Activated naive CD4-positive, alpha-beta T cell treated with anti-CD3 and anti-CD28 coated beads for 36 hours (primary cell): ENCODE measurements at regions not wholly inside any gene's neighbourhood (a gene's known extent, or its start where the extent isn't known, plus 50 kb on each side); places are given as distances from the start of the nearest gene placed in this dataset.
"Not testable (repeated sequence)": the region's sequence is repeated elsewhere in the genome, so short reads cannot be mapped to it uniquely, and the experiment has no call there.

Source experiments
- CTCF ChIA-PET: fragments of 350-600 bp; sonication (Branson Sonifier 250); formaldehyde crosslinking; loops from one replicate; lab custom pipeline; 2021; ENCODE audit warnings: antibody characterized with exemption; lab: Charles Lee
- DNase-seq: peaks from one replicate; pipeline ENCODE4 v3.0.0-alpha.2; 2020
- H3K27ac Mint-ChIP-seq: one replicate; pipeline ENCODE4 v1.8.0; 2021; ENCODE audit warnings: mild to moderate bottlenecking, mixed read lengths
- H3K27me3 Mint-ChIP-seq: one replicate; pipeline ENCODE4 v1.8.0; 2021; ENCODE audit warnings: low read depth, mixed read lengths
- H3K36me3 Mint-ChIP-seq: one replicate; pipeline ENCODE4 v1.8.0; 2021; ENCODE audit warnings: low read depth, mixed read lengths
- H3K4me1 Mint-ChIP-seq: one replicate; pipeline ENCODE4 v1.8.0; 2021; ENCODE audit warnings: low read depth, mixed read lengths
- H3K4me3 Mint-ChIP-seq: one replicate; pipeline ENCODE4 v1.8.0; 2021; ENCODE audit warnings: mild to moderate bottlenecking, moderate library complexity, mixed read lengths
- H3K9me3 Mint-ChIP-seq: one replicate; pipeline ENCODE4 v1.8.0; 2021; ENCODE audit warnings: mixed read lengths
- intact Hi-C: fragments of 100-400 bp; cut with micrococcal nuclease; formaldehyde crosslinking; loops from one replicate; pipeline ENCODE4 v1.15.1; 2023

GRCh38 chr2:66186537-66186936 is 248.4 kb upstream of the MEIS1 start:
- Mint-ChIP-seq H3K27me3 (no peaks in the 10 kb centered on the region), H3K4me3 (no peak overlapping the region), H3K27ac (no peak overlapping the region), H3K9me3 (peaks cover 4% of the 10 kb centered on the region), H3K36me3 (no peaks in the 10 kb centered on the region), H3K4me1 (no peaks in the 10 kb centered on the region)
- DNase-seq = no peak
- CTCF ChIA-PET = no interaction called here
- intact Hi-C loops = no loop called here

GRCh38 chr2:66185497-66186054 is 249.3 kb upstream of the MEIS1 start:
- no peaks in the 10 kb centered on the region for H3K27me3 Mint-ChIP-seq
- H3K36me3 Mint-ChIP-seq = no peaks in the 10 kb centered on the region
- intact Hi-C loops = no loop called here
- CTCF ChIA-PET = no interaction called here
- no peak overlapping the region for H3K4me3 Mint-ChIP-seq
- no peak overlapping the region for H3K27ac Mint-ChIP-seq
- H3K4me1 Mint-ChIP-seq = no peaks in the 10 kb centered on the region
- H3K9me3 Mint-ChIP-seq = peaks cover 4% of the 10 kb centered on the region
- DNase-seq = no peak

- H3K4me3 Mint-ChIP-seq, DNase-seq, intact Hi-C loops, H3K36me3 Mint-ChIP-seq, H3K4me1 Mint-ChIP-seq, H3K9me3 Mint-ChIP-seq, CTCF ChIA-PET, H3K27ac Mint-ChIP-seq, H3K27me3 Mint-ChIP-seq: not testable (repeated sequence)
Observed at GRCh38 chr2:66177128-66177796, 257.7 kb upstream of the MEIS1 start.

GRCh38 chr2:66174491-66174890 is 260.4 kb upstream of the MEIS1 start:
- H3K9me3 Mint-ChIP-seq = peaks cover 1% of the 10 kb centered on the region
- no peak overlapping the region for H3K27ac Mint-ChIP-seq
- no peaks in the 10 kb centered on the region for H3K27me3 Mint-ChIP-seq
- intact Hi-C loops = no loop called here
- H3K36me3 Mint-ChIP-seq = no peaks in the 10 kb centered on the region
- no peaks in the 10 kb centered on the region for H3K4me1 Mint-ChIP-seq
- no peak for DNase-seq
- H3K4me3 Mint-ChIP-seq = no peak overlapping the region
- CTCF ChIA-PET = no interaction called here

GRCh38 chr2:66173645-66174044 is 261.3 kb upstream of the MEIS1 start:
- Mint-ChIP-seq H3K27me3 (no peaks in the 10 kb centered on the region), H3K36me3 (no peaks in the 10 kb centered on the region), H3K27ac (no peak overlapping the region), H3K9me3 (peaks cover 1% of the 10 kb centered on the region), H3K4me3 (no peak overlapping the region), H3K4me1 (no peaks in the 10 kb centered on the region)
- intact Hi-C loops = no loop called here
- CTCF ChIA-PET = no interaction called here
- no peak for DNase-seq

GRCh38 chr2:66171530-66171929 is 263.4 kb upstream of the MEIS1 start:
- H3K4me1 Mint-ChIP-seq = no peaks in the 10 kb centered on the region
- CTCF ChIA-PET = no interaction called here
- no peak overlapping the region for H3K4me3 Mint-ChIP-seq
- no peak overlapping the region for H3K27ac Mint-ChIP-seq
- intact Hi-C loops = no loop called here
- H3K9me3 Mint-ChIP-seq = no peaks in the 10 kb centered on the region
- DNase-seq = no peak
- H3K27me3 Mint-ChIP-seq = no peaks in the 10 kb centered on the region
- H3K36me3 Mint-ChIP-seq = no peaks in the 10 kb centered on the region

DNA sequence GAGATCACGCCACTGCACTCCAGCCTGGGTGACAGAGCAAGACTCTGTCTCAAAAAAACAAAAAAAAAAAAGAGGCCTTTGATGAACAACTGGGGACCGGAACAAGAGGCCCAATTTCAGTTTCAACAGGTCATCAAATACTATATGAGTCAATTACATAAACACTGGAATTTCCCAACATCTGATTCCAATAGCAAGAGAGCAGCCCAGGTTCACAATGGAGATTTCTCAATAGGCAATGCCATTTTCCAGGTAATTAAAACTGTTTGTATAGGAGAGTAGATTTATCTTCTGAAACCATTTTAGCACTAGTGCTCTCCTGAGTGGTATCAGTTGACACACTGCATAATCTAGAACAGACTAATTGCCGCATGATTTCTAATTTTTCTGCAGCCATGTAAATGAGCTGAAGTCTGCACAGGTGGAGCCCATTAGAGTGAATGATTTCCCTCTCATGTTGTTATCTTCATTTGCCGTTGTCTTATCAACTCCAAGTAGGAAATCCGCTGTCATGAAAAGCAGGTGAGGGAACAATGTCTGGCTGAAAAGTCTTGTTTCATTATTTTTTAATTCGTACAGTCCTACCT is 264.1 kb upstream of the MEIS1 start:
- Mint-ChIP-seq H3K27me3 (no peaks in the 10 kb centered on the region), H3K4me3 (no peak overlapping the region), H3K27ac (no peak overlapping the region), H3K36me3 (no peaks in the 10 kb centered on the region), H3K9me3 (no peaks in the 10 kb centered on the region), H3K4me1 (no peaks in the 10 kb centered on the region)
- CTCF ChIA-PET = no interaction called here
- DNase-seq = no peak
- intact Hi-C loops = no loop called here

DNA sequence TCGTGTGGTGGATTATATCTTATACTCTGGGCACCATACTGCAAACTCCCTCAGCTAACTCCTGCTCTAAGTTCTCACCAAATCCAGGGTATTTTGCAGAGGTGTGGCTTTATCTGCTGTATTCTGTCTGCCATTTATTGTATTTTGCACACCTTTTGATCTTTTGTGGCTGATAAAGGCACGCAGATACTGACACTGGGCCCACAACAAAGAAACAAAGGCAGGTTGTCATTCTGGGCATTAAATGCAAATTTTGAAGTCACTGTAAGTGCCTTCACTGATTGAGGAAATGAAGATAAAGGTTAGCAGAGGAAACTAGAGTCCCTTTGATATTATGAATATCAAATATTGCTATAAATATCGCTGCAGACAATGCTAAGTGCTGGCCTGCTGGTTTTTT is 265.8 kb upstream of the MEIS1 start:
- no peak overlapping the region for H3K27ac Mint-ChIP-seq
- no peaks in the 10 kb centered on the region for H3K27me3 Mint-ChIP-seq
- CTCF ChIA-PET = no interaction called here
- no peak overlapping the region for H3K4me3 Mint-ChIP-seq
- H3K4me1 Mint-ChIP-seq = no peaks in the 10 kb centered on the region
- intact Hi-C loops = no loop called here
- H3K36me3 Mint-ChIP-seq = no peaks in the 10 kb centered on the region
- no peak for DNase-seq
- H3K9me3 Mint-ChIP-seq = no peaks in the 10 kb centered on the region

DNA sequence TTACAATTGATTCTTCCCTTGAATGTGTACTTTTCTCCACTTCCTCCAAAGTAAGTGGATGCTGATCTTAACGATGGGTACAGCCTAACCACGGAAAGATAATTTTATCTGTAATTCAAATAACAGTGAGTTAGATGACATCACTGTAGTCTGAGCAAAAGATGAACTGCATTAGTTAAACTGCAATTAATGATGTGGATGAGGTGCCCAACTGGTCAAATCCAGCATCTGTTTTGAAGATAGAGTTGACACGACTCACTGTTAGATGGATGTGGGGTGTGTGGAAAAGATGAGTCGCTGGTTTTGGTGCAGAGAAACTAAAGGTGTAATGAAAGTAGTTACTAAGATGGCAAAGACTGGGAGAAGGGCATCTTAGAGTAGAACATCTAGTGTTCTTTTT is 270.5 kb upstream of the MEIS1 start:
- Mint-ChIP-seq H3K4me3 (no peak overlapping the region), H3K4me1 (no peaks in the 10 kb centered on the region), H3K36me3 (no peaks in the 10 kb centered on the region), H3K27me3 (no peaks in the 10 kb centered on the region), H3K27ac (no peak overlapping the region), H3K9me3 (no peaks in the 10 kb centered on the region)
- CTCF ChIA-PET = no interaction called here
- intact Hi-C loops = no loop called here
- no peak for DNase-seq

DNA sequence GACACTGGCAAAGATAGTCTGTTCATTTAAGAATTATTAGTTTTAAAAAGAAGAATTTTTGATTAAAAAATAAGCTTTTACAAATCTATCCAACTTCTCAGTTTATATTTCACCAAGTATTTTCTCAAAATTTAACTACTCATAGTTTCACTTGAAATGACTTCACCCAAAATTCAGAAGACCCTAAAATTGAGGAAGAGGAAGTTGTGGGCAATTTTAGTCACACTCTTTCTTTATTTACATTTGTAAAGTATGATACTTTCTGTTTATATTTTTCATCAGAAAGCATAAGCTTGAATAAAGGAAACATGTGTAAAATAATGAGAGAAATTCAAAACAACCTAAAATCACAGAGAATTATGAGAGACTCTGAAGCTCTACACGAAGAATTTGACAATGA is 278.8 kb upstream of the MEIS1 start:
- peaks cover 24% of the 10 kb centered on the region for H3K9me3 Mint-ChIP-seq
- no peak overlapping the region for H3K4me3 Mint-ChIP-seq
- DNase-seq = no peak
- CTCF ChIA-PET = no interaction called here
- intact Hi-C loops = no loop called here
- no peak overlapping the region for H3K27ac Mint-ChIP-seq
- H3K36me3 Mint-ChIP-seq = peaks cover 1% of the 10 kb centered on the region
- H3K4me1 Mint-ChIP-seq = no peaks in the 10 kb centered on the region
- H3K27me3 Mint-ChIP-seq = no peaks in the 10 kb centered on the region

DNA sequence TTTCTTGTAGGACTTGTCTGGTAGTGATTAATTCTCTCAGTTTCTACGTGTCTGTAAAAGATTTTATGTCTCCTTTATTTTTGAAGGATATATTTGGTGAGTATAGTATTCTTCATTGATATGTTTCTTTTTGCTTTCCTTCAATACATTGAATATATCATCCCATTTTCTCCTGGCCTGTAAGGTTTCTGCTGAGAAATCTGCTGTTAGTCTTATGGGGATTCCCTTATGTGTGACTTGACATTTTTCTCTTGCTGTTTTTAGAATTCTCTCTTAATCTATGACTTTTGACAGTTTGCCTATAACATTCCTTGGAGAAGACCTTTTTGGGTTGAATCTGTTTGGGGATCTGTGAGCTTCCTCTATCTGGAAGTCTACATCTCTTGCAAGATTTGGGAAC is 281.0 kb upstream of the MEIS1 start:
- H3K36me3 Mint-ChIP-seq = peaks cover 1% of the 10 kb centered on the region
- H3K4me3 Mint-ChIP-seq = no peak overlapping the region
- H3K27me3 Mint-ChIP-seq = no peaks in the 10 kb centered on the region
- peaks cover 29% of the 10 kb centered on the region for H3K9me3 Mint-ChIP-seq
- H3K27ac Mint-ChIP-seq = no peak overlapping the region
- no peaks in the 10 kb centered on the region for H3K4me1 Mint-ChIP-seq
- intact Hi-C loops = no loop called here
- no peak for DNase-seq
- CTCF ChIA-PET = no interaction called here

DNA sequence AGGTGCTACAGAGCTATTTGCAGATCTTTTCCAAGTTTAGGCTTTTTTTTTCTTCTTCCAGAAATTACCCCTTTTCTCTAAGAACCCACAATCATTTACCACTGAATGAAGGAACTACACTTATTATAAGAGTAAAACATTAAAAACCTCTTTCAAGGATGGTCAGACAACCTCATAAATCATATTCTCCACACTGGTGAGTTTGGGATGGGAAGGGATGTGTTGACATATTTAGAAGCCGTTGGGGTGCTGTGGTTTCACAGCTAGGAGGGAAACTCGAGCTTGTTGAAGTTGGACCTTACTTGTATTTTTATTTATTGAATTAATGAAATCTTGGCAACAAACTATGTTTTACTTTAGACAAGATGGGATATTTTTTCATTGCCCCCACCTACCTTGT is 289.4 kb upstream of the MEIS1 start:
- intact Hi-C loops = no loop called here
- Mint-ChIP-seq H3K4me3 (no peak overlapping the region), H3K36me3 (no peaks in the 10 kb centered on the region), H3K27me3 (no peaks in the 10 kb centered on the region), H3K27ac (no peak overlapping the region), H3K4me1 (no peaks in the 10 kb centered on the region), H3K9me3 (peaks cover 10% of the 10 kb centered on the region)
- no peak for DNase-seq
- CTCF ChIA-PET = interaction anchor here (0.7 kb wide), 1 partner anchor 977 kb away, joined by 4 read pairs; no protein-coding TSS in a partner anchor

DNA sequence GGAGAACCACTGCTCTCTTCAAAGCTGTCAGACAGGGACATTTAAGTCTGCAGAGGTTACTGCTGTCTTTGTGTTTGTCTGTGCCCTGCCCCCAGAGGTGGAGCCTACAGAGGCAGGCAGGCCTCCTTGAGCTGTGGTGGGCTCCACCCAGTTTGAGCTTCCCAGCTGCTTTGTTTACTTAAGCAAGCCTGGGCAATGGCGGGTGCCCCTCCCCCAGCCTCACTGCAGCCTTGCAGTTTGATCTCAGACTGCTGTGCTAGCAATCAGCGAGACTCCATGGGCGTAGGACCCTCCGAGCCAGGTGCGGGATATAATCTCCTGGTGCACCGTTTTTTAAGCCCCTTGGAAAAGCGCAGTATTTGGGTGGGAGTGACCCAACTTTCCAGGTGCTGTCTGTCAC is 290.6 kb upstream of the MEIS1 start:
- H3K36me3 Mint-ChIP-seq, CTCF ChIA-PET, intact Hi-C loops, H3K4me3 Mint-ChIP-seq, H3K9me3 Mint-ChIP-seq, H3K4me1 Mint-ChIP-seq, H3K27me3 Mint-ChIP-seq, H3K27ac Mint-ChIP-seq, DNase-seq: not testable (repeated sequence)
